CD4-positive, alpha-beta T cell (primary cell): ENCODE measurements at regions not wholly inside any gene's neighbourhood (a gene's known extent, or its start where the extent isn't known, plus 50 kb on each side); places are given as distances from the start of the nearest gene placed in this dataset.

Source experiments
- ATAC-seq: fragments of 200-7000 bp; cut with Tn5 transposase; one replicate; pipeline ENCODE4 v1.10.0; 2022; ENCODE audit warnings: mild to moderate bottlenecking; ENCODE audit not compliant: poor library complexity
- CTCF ChIA-PET: fragments of 350-600 bp; sonication (Branson Sonifier 250); formaldehyde crosslinking; loops from one replicate; lab custom pipeline; 2021; ENCODE audit warnings: antibody characterized with exemption, inconsistent platforms; lab: Charles Lee
- POLR2A ChIA-PET: fragments of 350-600 bp; sonication (Branson Sonifier 250); formaldehyde crosslinking; loops from one replicate; lab custom pipeline; 2021; ENCODE audit warnings: antibody characterized with exemption, inconsistent platforms; lab: Charles Lee
- DNase-seq, 14 experiments: peaks; one replicate each; pipeline ENCODE4 v3.0.0-alpha.2; 2013 to 2020; ENCODE audit warnings: mixed read lengths in 2 of 14
- H3K27ac ChIP-seq, 2 donors: one replicate each; pipeline versions ENCODE4 v1.5.1 to v1.7.0; 2013; ENCODE audit warnings: low read length in 2 of 2, low read depth in 1 of 2, mild to moderate bottlenecking in 1 of 2
- H3K27me3 ChIP-seq, 2 experiments: 1 replicate in 1 of 2; 2 replicates in 1 of 2; pipeline versions ENCODE4 v1.6.1 to v1.7.0; 2013; ENCODE audit warnings: low read length in 2 of 2, control low read depth in 1 of 2, mild to moderate bottlenecking in 1 of 2, moderate library complexity in 1 of 2; ENCODE audit not compliant: insufficient read depth in 2 of 2, control insufficient read depth in 1 of 2
- H3K36me3 ChIP-seq: one replicate; pipeline ENCODE4 v1.6.1; 2013; ENCODE audit warnings: low read length, control low read depth; ENCODE audit not compliant: insufficient read depth
- H3K4me1 ChIP-seq: one replicate; pipeline ENCODE4 v1.6.1; 2013; ENCODE audit warnings: low read length, control low read depth; ENCODE audit not compliant: insufficient read depth
- H3K4me3 ChIP-seq: one replicate; pipeline ENCODE4 v1.5.1; 2013; ENCODE audit warnings: mild to moderate bottlenecking, low read length, moderate library complexity
- H3K9me3 ChIP-seq, 2 experiments: 1 replicate in 1 of 2; 2 replicates in 1 of 2; pipeline versions ENCODE4 v1.6.1 to v1.7.0; 2013; ENCODE audit warnings: low read length in 2 of 2, mild to moderate bottlenecking in 2 of 2, control low read depth in 1 of 2, moderate library complexity in 1 of 2; ENCODE audit not compliant: control insufficient read depth in 1 of 2, insufficient read depth in 1 of 2
- H3K27ac Mint-ChIP-seq: one replicate; pipeline ENCODE4 v1.8.0; 2020; ENCODE audit warnings: mixed read lengths
- H3K27me3 Mint-ChIP-seq: one replicate; pipeline ENCODE4 v1.8.0; 2021; ENCODE audit warnings: mixed read lengths
- H3K36me3 Mint-ChIP-seq: one replicate; pipeline ENCODE4 v1.8.0; 2021; ENCODE audit warnings: low read depth, mixed read lengths
- H3K4me1 Mint-ChIP-seq: one replicate; pipeline ENCODE4 v1.8.0; 2021; ENCODE audit warnings: low read depth, mixed read lengths
- H3K4me3 Mint-ChIP-seq: one replicate; pipeline ENCODE4 v1.8.0; 2020; ENCODE audit warnings: mild to moderate bottlenecking, mixed read lengths
- H3K9me3 Mint-ChIP-seq: one replicate; pipeline ENCODE4 v1.8.0; 2020; ENCODE audit warnings: mixed read lengths
- CTCF ChIP-seq: fragments of 200-600 bp; IDR thresholded peaks from one replicate; pipeline ENCODE4 v1.8.0; 2022; ENCODE audit warnings: antibody characterized with exemption, mild to moderate bottlenecking
- intact Hi-C, 2 experiments: fragments of 100-400 bp; cut with DNase I in 1 of 2; cut with micrococcal nuclease in 1 of 2; formaldehyde crosslinking; loops; one replicate each; pipeline versions ENCODE4 v1.15.1 to v1.9.0; 2023 to 2025; cut with DNase I, micrococcal nuclease

- H3K4me3 ChIP-seq: no peak overlapping the region
- ATAC-seq (no peak), DNase-seq (no peak)
- no peaks in the 10 kb centered on the region for H3K36me3 ChIP-seq
- H3K4me3 Mint-ChIP-seq: no peak overlapping the region
- no peak overlapping the region for H3K27ac Mint-ChIP-seq
- CTCF ChIA-PET: no interaction called here
- H3K9me3 Mint-ChIP-seq: no peaks in the 10 kb centered on the region
- POLR2A ChIA-PET: no interaction called here
- H3K27ac ChIP-seq: no peak overlapping the region
- H3K36me3 Mint-ChIP-seq: no peaks in the 10 kb centered on the region
- H3K4me1 ChIP-seq: no peaks in the 10 kb centered on the region
- no peaks in the 10 kb centered on the region for H3K27me3 Mint-ChIP-seq
- no peaks in the 10 kb centered on the region for H3K4me1 Mint-ChIP-seq
- no peaks in the 10 kb centered on the region for H3K9me3 ChIP-seq
- intact Hi-C loops: no loop called here
- TF ChIP-seq CTCF: no peak
- no peaks in the 10 kb centered on the region for H3K27me3 ChIP-seq
Measured at GRCh38 chrY:15559169-15559568, 1034.8 kb downstream of the NLGN4Y start.

- CTCF ChIA-PET: no interaction called here
- no peaks in the 10 kb centered on the region for H3K4me1 ChIP-seq
- DNase-seq (no peak), ATAC-seq (no peak)
- no peaks in the 10 kb centered on the region for H3K9me3 ChIP-seq
- intact Hi-C loops: no loop called here
- Mint-ChIP-seq H3K4me1 (no peaks in the 10 kb centered on the region), H3K9me3 (no peaks in the 10 kb centered on the region), H3K36me3 (no peaks in the 10 kb centered on the region), H3K27ac (no peak overlapping the region), H3K27me3 (peaks cover 3% of the 10 kb centered on the region), H3K4me3 (no peak overlapping the region)
- no peak overlapping the region for H3K4me3 ChIP-seq
- no peak overlapping the region for H3K27ac ChIP-seq
- H3K36me3 ChIP-seq: no peaks in the 10 kb centered on the region
- no peaks in the 10 kb centered on the region for H3K27me3 ChIP-seq
- POLR2A ChIA-PET: no interaction called here
- no peak for TF ChIP-seq CTCF
Measured at GRCh38 chrY:15560840-15561239, 1036.5 kb downstream of the NLGN4Y start.

- Histone ChIP-seq H3K36me3 (no peaks in the 10 kb centered on the region), H3K27me3 (no peaks in the 10 kb centered on the region), H3K27ac (no peak overlapping the region), H3K4me1 (no peaks in the 10 kb centered on the region), H3K4me3 (no peak overlapping the region), H3K9me3 (no peaks in the 10 kb centered on the region)
- Mint-ChIP-seq H3K27me3 (peaks cover 3% of the 10 kb centered on the region), H3K4me3 (no peak overlapping the region), H3K9me3 (no peaks in the 10 kb centered on the region), H3K27ac (no peak overlapping the region), H3K4me1 (no peaks in the 10 kb centered on the region), H3K36me3 (no peaks in the 10 kb centered on the region)
- no peak for TF ChIP-seq CTCF
- intact Hi-C loops: no loop called here
- DNase-seq (no peak), ATAC-seq (no peak)
- POLR2A ChIA-PET: no interaction called here
- CTCF ChIA-PET: no interaction called here
Measured at GRCh38 chrY:15561501-15562289, 1037.4 kb downstream of the NLGN4Y start.
